GM12878 (cell line): ENCODE measurements at regions not wholly inside any gene's neighbourhood (a gene's known extent, or its start where the extent isn't known, plus 50 kb on each side); places are given as distances from the start of the nearest gene placed in this dataset.

Experiments used
- CTCF ChIP-seq, 3 experiments: IDR thresholded peaks in 2 of 3; conservative IDR thresholded peaks in 1 of 3; 2 replicates each; pipeline ENCODE4 v1.5.1; 2011; ENCODE audit warnings: low read depth in 3 of 3, low read length in 3 of 3, mild to moderate bottlenecking in 3 of 3, control low read depth in 2 of 3, moderate library complexity in 2 of 3, inconsistent platforms in 1 of 3, mixed read lengths in 1 of 3; ENCODE audit not compliant: control insufficient read depth in 2 of 3, insufficient read depth in 1 of 3; ENCODE audit errors: extremely low read depth in 1 of 3
- ZBTB4 ChIP-seq: fragments of 450-650 bp; formaldehyde crosslinking; IDR thresholded peaks from 2 replicates; pipeline ENCODE4 v1.4.0; 2022; ENCODE audit warnings: mild to moderate bottlenecking, moderate library complexity

- no peak for TF ChIP-seq CTCF (IDR thresholded peaks at IDR 0.05 in 2 of 3, conservative IDR thresholded peaks at IDR 0.05 in 1 of 3; ENCODE audit: control insufficient read depth in 2 of 3, extremely low read depth in 1 of 3, insufficient read depth in 1 of 3, low read depth in 3 of 3, low read length in 3 of 3)
- TF ChIP-seq ZBTB4 (CRISPR knock-in tag) = no peak
These were observed 747.1 kb upstream of the ACVR2A start for GRCh38 chr2:147097747-147098146.
